Right renal pelvis (tissue), 4 donors: ENCODE measurements at regions not wholly inside any gene's neighbourhood (a gene's known extent, or its start where the extent isn't known, plus 50 kb on each side); places are given as distances from the start of the nearest gene placed in this dataset.

Experiments
- DNase-seq, 4 donors: peaks; one replicate each; pipeline ENCODE4 v3.0.0-alpha.2; 2013; ENCODE audit warnings: low read depth in 4 of 4, low spot score in 3 of 4, missing footprints in 1 of 4

GRCh38 chr15:39338251-39338650 lies 242.6 kb upstream of the THBS1 start:
- no peak for DNase-seq

- no peak for DNase-seq
Measured at GRCh38 chr15:39340903-39341645, 239.8 kb upstream of the THBS1 start.

- no peak for DNase-seq
Measured at GRCh38 chr15:39344662-39345141, 236.2 kb upstream of the THBS1 start.

GRCh38 chr15:39345176-39345575 lies 235.7 kb upstream of the THBS1 start:
- DNase-seq: no peak

GRCh38 chr15:39347453-39347852 lies 233.4 kb upstream of the THBS1 start:
- DNase-seq: no peak

GRCh38 chr15:39350785-39351184 lies 230.1 kb upstream of the THBS1 start:
- DNase-seq: no peak

- DNase-seq: no peak
Measured at GRCh38 chr15:39354189-39354588, 226.7 kb upstream of the THBS1 start.

GRCh38 chr15:39357480-39358268 lies 223.2 kb upstream of the THBS1 start:
- DNase-seq: no peak

GRCh38 chr15:39358441-39359041 lies 222.3 kb upstream of the THBS1 start:
- no peak for DNase-seq

- DNase-seq: no peak
Measured at GRCh38 chr15:39359771-39360170, 221.1 kb upstream of the THBS1 start.

GRCh38 chr15:39360452-39360851 lies 220.4 kb upstream of the THBS1 start:
- DNase-seq: no peak

- DNase-seq: no peak
Measured at GRCh38 chr15:39361497-39361896, 219.4 kb upstream of the THBS1 start.

- DNase-seq: peak in 3 of 4 donors; percentile 23 to 58 (median 52)
Measured at GRCh38 chr15:39362821-39363561, 217.9 kb upstream of the THBS1 start.

- no peak for DNase-seq
Measured at GRCh38 chr15:39363761-39364586, 216.9 kb upstream of the THBS1 start.

- DNase-seq: no peak
Measured at GRCh38 chr15:39364721-39365120, 216.2 kb upstream of the THBS1 start.

GRCh38 chr15:39365161-39365560 lies 215.7 kb upstream of the THBS1 start:
- DNase-seq: no peak

GRCh38 chr15:39365873-39366272 lies 215.0 kb upstream of the THBS1 start:
- DNase-seq: no peak

- no peak for DNase-seq
Measured at GRCh38 chr15:39367596-39367995, 213.3 kb upstream of the THBS1 start.

GRCh38 chr15:39369768-39370167 lies 211.1 kb upstream of the THBS1 start:
- DNase-seq: no peak

GRCh38 chr15:39376371-39376909 lies 204.4 kb upstream of the THBS1 start:
- no peak for DNase-seq
